ENCODE measurements at regions not wholly inside any gene's neighbourhood (a gene's known extent, or its start where the extent isn't known, plus 50 kb on each side); places are given as distances from the start of the nearest gene placed in this dataset.

GRCh38 chr18:71433373-71433772, 1110.8 kb downstream of the CBLN2 start:
- TF ChIP-seq CTCF (optimal IDR thresholded peaks at IDR 0.05 in 1 of 3, IDR thresholded peaks at IDR 0.05 in 1 of 3, conservative IDR thresholded peaks at IDR 0.05 in 1 of 3; ENCODE audit: extremely low read depth in 1 of 3, insufficient read depth in 2 of 3, low read length in 3 of 3) (no peak), EZH2 (IDR thresholded peaks at IDR 0.05; ENCODE audit: low read length) (no peak)
- Histone ChIP-seq H4K20me1 (ENCODE audit: control insufficient read depth, extremely low read depth, insufficient read depth, low read length) (no peaks in the 10 kb centered on the region), H2AFZ (ENCODE audit: control insufficient read depth, low read length) (no peak overlapping the region), H3K9me3 (ENCODE audit: control insufficient read depth, low read depth, low read length) (peaks cover 3% of the 10 kb centered on the region), H3K4me2 (ENCODE audit: control insufficient read depth, extremely low read depth, insufficient read depth, low read depth, low read length) (no peak overlapping the region), H3K4me1 (ENCODE audit: control insufficient read depth, extremely low read depth, insufficient read depth, low read length) (no peaks in the 10 kb centered on the region), H3K9me1 (ENCODE audit: control insufficient read depth, extremely low read depth, insufficient read depth, low read length) (no peaks in the 10 kb centered on the region), H3K79me2 (ENCODE audit: control insufficient read depth, insufficient read depth, low read length) (no peaks in the 10 kb centered on the region), H3K4me3 (ENCODE audit: control insufficient read depth in 2 of 3, extremely low read depth in 1 of 3, insufficient read depth in 2 of 3, low read depth in 1 of 3, low read length in 3 of 3) (no peak overlapping the region), H3K27me3 (ENCODE audit: control insufficient read depth, extremely low read depth, insufficient read depth, low read length) (no peaks in the 10 kb centered on the region), H3K36me3 (ENCODE audit: control insufficient read depth in 2 of 2, extremely low read depth in 1 of 2, insufficient read depth in 2 of 2, low read length in 2 of 2) (no peaks in the 10 kb centered on the region), H3K9ac (ENCODE audit: control insufficient read depth, extremely low read depth, insufficient read depth, low read length) (no peak overlapping the region), H3K27ac (ENCODE audit: control insufficient read depth, insufficient read depth, low read length) (no peak overlapping the region)
- no peak for DNase-seq (ENCODE audit: low read depth, low spot score)
- dilution Hi-C loops (cut with MboI; ENCODE audit: extremely low pct_ligation_motif_present, low sequenced_read_pairs), result no loop called here
- no peak for FAIRE-seq

- dilution Hi-C loops (cut with MboI; ENCODE audit: extremely low pct_ligation_motif_present, low sequenced_read_pairs), result no loop called here
- H3K4me1 ChIP-seq (ENCODE audit: control insufficient read depth, extremely low read depth, insufficient read depth, low read length), result no peaks in the 10 kb centered on the region
- no peak overlapping the region for H3K4me2 ChIP-seq (ENCODE audit: control insufficient read depth, extremely low read depth, insufficient read depth, low read depth, low read length)
- H3K9me1 ChIP-seq (ENCODE audit: control insufficient read depth, extremely low read depth, insufficient read depth, low read length), result no peaks in the 10 kb centered on the region
- FAIRE-seq (no peak), DNase-seq (ENCODE audit: low read depth, low spot score) (no peak)
- H3K4me3 ChIP-seq (ENCODE audit: control insufficient read depth in 2 of 3, extremely low read depth in 1 of 3, insufficient read depth in 2 of 3, low read depth in 1 of 3, low read length in 3 of 3), result no peak overlapping the region
- no peak overlapping the region for H2AFZ ChIP-seq (ENCODE audit: control insufficient read depth, low read length)
- no peaks in the 10 kb centered on the region for H3K27me3 ChIP-seq (ENCODE audit: control insufficient read depth, extremely low read depth, insufficient read depth, low read length)
- no peaks in the 10 kb centered on the region for H3K36me3 ChIP-seq (ENCODE audit: control insufficient read depth in 2 of 2, extremely low read depth in 1 of 2, insufficient read depth in 2 of 2, low read length in 2 of 2)
- TF ChIP-seq EZH2 (IDR thresholded peaks at IDR 0.05; ENCODE audit: low read length), result no peak
- no peak for TF ChIP-seq CTCF (optimal IDR thresholded peaks at IDR 0.05 in 1 of 3, IDR thresholded peaks at IDR 0.05 in 1 of 3, conservative IDR thresholded peaks at IDR 0.05 in 1 of 3; ENCODE audit: extremely low read depth in 1 of 3, insufficient read depth in 2 of 3, low read length in 3 of 3)
- peaks cover 3% of the 10 kb centered on the region for H3K9me3 ChIP-seq (ENCODE audit: control insufficient read depth, low read depth, low read length)
- H3K9ac ChIP-seq (ENCODE audit: control insufficient read depth, extremely low read depth, insufficient read depth, low read length), result no peak overlapping the region
- H4K20me1 ChIP-seq (ENCODE audit: control insufficient read depth, extremely low read depth, insufficient read depth, low read length), result no peaks in the 10 kb centered on the region
- H3K27ac ChIP-seq (ENCODE audit: control insufficient read depth, insufficient read depth, low read length), result no peak overlapping the region
- H3K79me2 ChIP-seq (ENCODE audit: control insufficient read depth, insufficient read depth, low read length), result no peaks in the 10 kb centered on the region
Measured at GRCh38 chr18:71431689-71432088, 1112.5 kb downstream of the CBLN2 start.
